KOPT-K1 (cell line): ENCODE measurements at regions not wholly inside any gene's neighbourhood (a gene's known extent, or its start where the extent isn't known, plus 50 kb on each side); places are given as distances from the start of the nearest gene placed in this dataset.
"Not testable (repeated sequence)": the region's sequence is repeated elsewhere in the genome, so short reads cannot be mapped to it uniquely, and the experiment has no call there.

Experiments
- H3K27ac ChIP-seq: fragments of 200-600 bp; sonication (generic); 2 replicates; pipeline ENCODE4 v1.5.1; 2016; ENCODE audit warnings: antibody characterized with exemption, mild to moderate bottlenecking, low read depth, low read length; ENCODE audit not compliant: poor library complexity, severe bottlenecking
- H3K36me3 ChIP-seq: fragments of 200-600 bp; sonication (generic); 2 replicates; pipeline ENCODE4 v1.5.1; 2017; ENCODE audit warnings: antibody characterized with exemption, mild to moderate bottlenecking, low read length, moderate library complexity; ENCODE audit not compliant: insufficient read depth
- H3K9me3 ChIP-seq: fragments of 200-600 bp; sonication (generic); 2 replicates; pipeline ENCODE4 v1.5.1; 2017; ENCODE audit warnings: antibody characterized with exemption, low read length, mild to moderate bottlenecking; ENCODE audit not compliant: insufficient read depth, poor library complexity, severe bottlenecking

GRCh38 chr1:149395802-149396201, 79.0 kb upstream of the NBPF19 start:
- not testable (repeated sequence) for H3K9me3 ChIP-seq, H3K27ac ChIP-seq, H3K36me3 ChIP-seq

GRCh38 chr1:149398527-149398926, 76.3 kb upstream of the NBPF19 start:
- not testable (repeated sequence) for H3K36me3 ChIP-seq, H3K9me3 ChIP-seq, H3K27ac ChIP-seq

GRCh38 chr1:149408404-149408803, 66.4 kb upstream of the NBPF19 start:
- H3K9me3 ChIP-seq, H3K36me3 ChIP-seq, H3K27ac ChIP-seq: not testable (repeated sequence)

GRCh38 chr1:149415373-149415772, 59.5 kb upstream of the NBPF19 start:
- not testable (repeated sequence) for H3K27ac ChIP-seq, H3K9me3 ChIP-seq, H3K36me3 ChIP-seq

GRCh38 chr1:149418782-149419181, 56.1 kb upstream of the NBPF19 start:
- H3K36me3 ChIP-seq, H3K9me3 ChIP-seq, H3K27ac ChIP-seq: not testable (repeated sequence)

GRCh38 chr1:149423122-149423521, 51.7 kb upstream of the NBPF19 start:
- not testable (repeated sequence) for H3K36me3 ChIP-seq, H3K27ac ChIP-seq, H3K9me3 ChIP-seq
